Frontal cortex (tissue), 3 donors: ENCODE measurements at regions not wholly inside any gene's neighbourhood (a gene's known extent, or its start where the extent isn't known, plus 50 kb on each side); places are given as distances from the start of the nearest gene placed in this dataset.

Experiments
- DNase-seq, 2 donors: peaks; one replicate each; pipeline ENCODE4 v3.0.0; 2012; ENCODE audit warnings: low spot score in 2 of 2
- FAIRE-seq: peaks from 2 replicates; lab custom pipeline; 2012; peaks lifted over from hg19 to GRCh38; lab: Jason Lieb, UNC
- donor health status: control.
- donor health status: control.
- donor health status: control.

DNA sequence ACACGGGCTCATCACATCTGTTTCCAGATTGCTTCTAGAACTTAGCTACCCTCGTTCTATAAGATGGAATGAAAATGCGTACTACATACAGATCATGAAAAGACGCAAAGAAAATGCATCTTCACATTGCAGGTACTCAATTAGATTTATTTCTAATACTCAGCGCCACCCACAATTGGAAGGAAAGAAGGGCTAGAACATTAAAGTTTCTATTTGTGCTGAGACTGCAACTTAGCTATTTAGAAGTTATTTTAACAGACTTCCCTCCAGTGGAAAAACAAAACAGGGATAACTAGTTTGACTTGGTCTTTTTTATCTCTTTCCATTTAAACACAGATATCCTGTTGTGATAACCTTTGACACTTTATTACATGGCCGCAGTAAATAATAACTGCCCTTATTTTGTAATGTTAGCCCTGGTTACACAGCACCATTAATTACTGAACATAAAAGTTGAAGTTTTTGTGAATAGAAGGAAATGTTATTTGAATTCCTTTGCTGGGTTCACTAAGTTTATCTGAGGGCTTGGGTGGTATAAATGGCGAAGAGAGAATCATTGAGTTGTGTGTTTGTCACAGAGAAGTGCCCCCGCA, 86.9 kb upstream of the SLC25A26 start:
- no peak for FAIRE-seq
- no peak for DNase-seq

DNA sequence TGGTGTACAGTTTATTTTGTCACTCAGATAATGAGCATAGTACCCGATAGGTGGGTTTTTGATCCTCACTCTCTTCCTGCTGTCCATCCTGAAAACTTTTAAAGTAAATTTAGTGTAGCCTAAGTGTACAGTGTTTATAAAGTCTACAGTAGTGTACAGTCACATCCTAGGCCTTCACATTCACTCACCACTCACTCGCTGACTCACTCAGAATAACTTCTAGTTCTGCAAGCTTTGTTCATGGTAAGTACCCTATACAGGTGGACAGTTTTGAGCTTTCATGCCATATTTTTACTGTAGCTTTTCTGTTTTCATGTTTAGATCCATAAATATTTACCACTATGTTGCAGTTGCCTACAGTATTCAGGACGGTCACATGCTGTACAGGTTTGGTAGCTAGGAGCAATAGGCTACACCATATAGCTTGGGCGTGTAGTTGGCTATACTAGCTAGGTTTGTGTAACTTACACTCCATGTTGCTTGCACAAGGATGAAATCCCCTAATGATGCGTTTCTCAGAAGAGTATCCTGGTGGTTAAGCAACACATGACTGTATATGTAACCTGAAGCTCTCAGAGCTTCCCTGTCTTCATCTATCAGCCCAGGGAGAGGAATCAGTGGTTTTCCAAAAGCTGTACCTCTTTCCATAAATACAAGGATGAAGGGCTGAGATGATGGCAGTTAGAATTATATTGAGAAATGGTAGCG, 87.6 kb upstream of the SLC25A26 start:
- no peak for FAIRE-seq
- no peak for DNase-seq

DNA sequence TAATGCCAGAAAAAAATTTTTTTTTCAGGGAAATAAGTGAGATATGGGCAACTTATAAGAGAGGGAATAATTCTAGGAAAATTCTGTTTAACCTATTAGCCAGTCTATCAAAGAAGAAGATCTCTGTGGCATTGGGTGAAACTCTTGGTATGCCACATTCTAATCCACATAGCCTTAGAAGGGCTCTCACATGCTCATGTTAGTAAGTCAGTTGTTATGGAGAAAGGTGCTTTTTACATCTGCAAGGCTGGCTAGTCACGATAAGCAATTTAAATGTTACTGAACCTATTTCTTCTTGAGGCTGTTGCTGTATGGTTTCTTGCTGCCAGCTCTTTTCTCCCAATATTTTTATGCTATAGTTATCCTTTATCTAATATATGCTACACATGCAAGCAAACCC, 89.9 kb upstream of the MAGI1 start:
- DNase-seq, result no peak
- no peak for FAIRE-seq

DNA sequence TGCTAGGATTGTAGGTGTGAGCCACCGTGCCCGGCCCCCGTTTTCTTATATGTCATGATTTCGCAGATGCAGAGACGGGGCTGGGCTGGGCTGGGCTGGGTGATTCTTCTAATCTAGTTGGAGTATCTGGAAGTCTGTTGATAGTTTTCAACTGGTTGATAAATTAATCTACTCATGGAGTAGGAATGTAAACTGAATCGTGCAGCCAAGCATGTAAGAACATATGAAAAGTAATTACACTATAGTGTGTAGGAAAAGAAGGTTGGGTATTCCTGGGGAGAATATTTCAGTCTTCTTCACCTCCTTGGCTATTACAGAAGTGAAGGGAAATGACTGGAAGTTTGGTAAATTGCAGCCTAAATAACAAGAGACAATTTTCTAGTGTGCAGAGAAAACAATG, 82.6 kb upstream of the MAGI1 start:
- FAIRE-seq (no peak), DNase-seq (no peak)

- no peak for FAIRE-seq
- DNase-seq, result no peak
Measured at GRCh38 chr3:66115858-66116654, 77.3 kb upstream of the MAGI1 start.

DNA sequence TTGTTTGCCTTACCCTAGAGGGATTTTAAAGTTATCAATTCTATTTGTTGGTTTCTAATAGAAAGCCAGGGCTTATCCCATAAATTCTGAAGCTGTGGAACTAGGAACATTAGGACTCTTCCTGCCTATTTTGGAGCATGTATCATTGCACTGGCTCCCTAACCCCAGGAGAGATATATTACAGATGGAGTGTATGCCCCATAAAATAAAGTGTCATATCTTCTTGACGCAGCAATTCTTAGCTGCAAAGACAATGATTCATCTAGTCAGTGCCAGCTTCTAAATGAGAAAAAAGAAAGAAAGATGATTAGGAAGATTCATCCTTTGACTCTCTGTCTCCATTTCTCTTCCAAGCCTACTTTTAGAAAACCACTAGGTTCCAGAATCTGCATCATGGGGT, 74.8 kb upstream of the MAGI1 start:
- DNase-seq (no peak), FAIRE-seq (no peak)

DNA sequence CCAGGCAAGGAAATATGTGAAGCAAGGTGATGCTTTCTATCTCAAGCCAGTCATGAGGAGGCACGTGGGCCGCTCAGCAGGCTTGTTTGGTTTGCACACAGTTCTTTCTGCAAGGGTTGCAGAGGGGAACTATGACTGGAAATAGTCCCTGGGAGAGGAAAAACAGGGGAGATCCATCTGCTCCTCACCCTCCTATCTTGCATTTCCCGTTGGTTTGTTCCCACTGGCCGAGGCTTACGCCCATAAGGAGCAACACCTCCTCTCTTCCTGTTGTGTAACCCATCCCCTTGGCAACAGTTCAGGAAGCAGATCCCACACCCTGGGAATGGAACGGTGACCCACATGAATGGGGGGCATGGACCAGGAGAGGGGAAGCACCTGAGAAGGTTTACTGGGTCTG, 72.1 kb upstream of the MAGI1 start:
- FAIRE-seq, result no peak
- DNase-seq, result no peak

DNA sequence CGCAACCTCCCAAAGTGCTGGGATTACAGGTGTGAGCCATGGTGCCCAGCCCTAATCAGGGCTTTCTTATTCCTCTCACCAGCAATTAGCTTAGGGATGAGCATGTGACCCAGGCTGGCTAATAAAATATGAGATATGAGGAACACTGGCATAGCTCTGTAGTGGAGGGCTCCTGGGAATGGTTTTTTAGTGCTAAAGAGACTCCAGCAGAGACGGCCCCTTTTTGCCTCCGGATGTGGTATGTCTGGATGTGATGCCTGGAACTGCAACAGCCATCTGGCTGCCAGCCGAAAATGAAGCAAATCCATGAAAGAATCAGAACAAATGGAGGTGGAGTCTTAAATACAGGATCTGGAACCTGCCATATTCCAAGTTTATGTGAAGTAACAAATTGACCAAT, 69.1 kb upstream of the MAGI1 start:
- DNase-seq, result no peak
- FAIRE-seq, result no peak

DNA sequence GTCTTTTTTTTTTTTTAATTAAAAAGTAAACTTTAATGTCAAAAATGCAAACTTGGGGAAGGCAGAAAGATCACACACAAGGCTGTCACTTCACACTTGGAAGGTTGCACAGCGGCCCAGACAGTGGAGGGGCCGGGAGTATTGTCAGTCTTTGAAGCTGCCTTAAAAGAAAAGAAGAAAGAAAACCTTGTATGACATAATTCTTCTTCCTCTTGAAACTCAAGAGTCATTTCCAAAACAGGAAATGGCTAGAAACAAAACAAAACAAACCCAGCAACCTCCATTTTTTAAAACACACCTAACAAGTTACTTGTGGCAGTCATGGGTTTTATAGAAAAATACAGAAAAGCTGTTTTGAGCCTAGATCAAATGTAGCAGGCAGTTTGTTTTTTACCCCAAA, 68.1 kb upstream of the MAGI1 start:
- DNase-seq, result no peak
- FAIRE-seq, result no peak

- DNase-seq, result no peak
- FAIRE-seq, result no peak
Measured at GRCh38 chr3:66104535-66104934, 65.8 kb upstream of the MAGI1 start.

DNA sequence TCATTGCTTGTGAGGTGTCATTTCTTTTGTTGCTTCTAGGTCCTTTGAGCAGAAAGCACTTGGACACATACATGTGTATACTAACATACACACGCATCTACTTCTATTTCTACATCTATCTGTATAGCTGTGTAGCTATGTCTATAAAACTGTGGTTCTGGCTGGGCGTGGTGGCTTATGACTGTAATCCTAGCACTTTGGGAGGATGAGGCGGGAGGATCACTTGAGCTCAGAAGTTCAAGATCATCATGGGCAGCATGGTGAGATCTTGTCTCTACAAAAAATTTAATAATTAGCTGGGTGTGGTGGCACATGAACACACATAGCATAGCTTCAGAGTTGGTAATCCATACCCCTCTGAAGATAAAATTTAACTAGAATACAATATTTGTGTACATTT, 65.0 kb upstream of the MAGI1 start:
- FAIRE-seq (no peak), DNase-seq (no peak)

DNA sequence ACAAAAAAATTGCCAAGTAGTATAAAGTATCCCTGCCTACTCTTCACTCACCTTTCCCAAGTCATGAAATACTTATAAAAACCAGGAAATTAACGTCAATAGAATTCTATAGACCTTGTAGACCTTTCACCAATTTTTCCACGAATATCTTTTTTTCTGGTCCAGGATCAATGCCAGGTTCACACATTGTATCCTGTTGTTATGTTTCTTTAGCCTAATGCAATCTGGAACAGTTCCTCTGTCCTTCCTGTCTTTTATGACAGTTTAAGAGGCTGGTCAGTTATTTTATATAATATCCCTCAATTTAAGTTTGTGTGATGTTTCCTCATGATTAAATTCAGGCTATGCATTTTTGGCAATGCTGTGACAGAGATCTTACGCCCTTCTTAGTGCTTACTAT, 63.2 kb upstream of the MAGI1 start:
- FAIRE-seq (no peak), DNase-seq (no peak)

- no peak for FAIRE-seq
- DNase-seq, result no peak
Measured at GRCh38 chr3:66099541-66100065, 60.9 kb upstream of the MAGI1 start.

- DNase-seq (no peak), FAIRE-seq (no peak)
Measured at GRCh38 chr3:66098436-66098835, 59.7 kb upstream of the MAGI1 start.

DNA sequence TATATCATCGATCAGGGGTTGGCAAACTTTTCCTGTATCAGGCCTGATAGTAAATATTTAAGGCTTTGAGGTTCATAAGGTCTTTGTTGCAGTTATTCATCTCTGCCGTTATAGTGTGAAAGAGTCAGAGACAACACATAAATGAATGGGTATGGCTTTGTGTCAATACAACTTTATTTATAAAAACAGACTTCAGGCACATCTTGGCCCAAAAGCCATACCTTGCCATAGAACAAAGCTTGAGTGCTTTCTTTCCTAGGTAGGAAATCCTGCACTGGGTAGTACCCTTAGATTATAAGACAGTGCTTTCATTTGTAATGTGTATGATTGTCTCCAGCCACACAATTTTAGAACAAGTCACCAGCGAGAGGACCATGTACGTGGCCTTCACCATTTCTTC, 58.9 kb upstream of the MAGI1 start:
- DNase-seq (no peak), FAIRE-seq (no peak)

- FAIRE-seq (no peak), DNase-seq (no peak)
Measured at GRCh38 chr3:66095295-66096001, 56.7 kb upstream of the MAGI1 start.

DNA sequence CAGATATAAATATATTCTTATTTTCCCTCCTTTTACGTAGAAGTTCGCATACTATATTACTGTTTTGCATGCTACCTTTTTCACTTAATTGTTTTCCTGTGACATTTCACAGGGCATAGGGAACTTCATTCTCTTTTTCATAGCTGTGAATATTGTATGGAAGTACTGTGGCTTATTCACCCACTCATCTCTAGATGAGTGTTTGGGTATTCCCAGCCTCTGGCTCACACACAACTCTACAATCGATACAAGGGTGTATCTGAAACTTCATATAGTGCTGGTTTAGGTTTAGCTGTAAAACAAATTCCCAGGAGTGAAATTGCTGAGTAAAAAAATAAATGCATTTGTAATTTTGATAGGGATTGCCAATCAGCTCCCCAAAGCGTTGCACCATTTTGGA, 55.3 kb upstream of the MAGI1 start:
- FAIRE-seq, result no peak

GRCh38 chr3:66092175-66092995, 53.7 kb upstream of the MAGI1 start:
- FAIRE-seq (no peak), DNase-seq (no peak)

More for the DNA sequence above, 55.3 kb upstream of the MAGI1 start:
- DNase-seq, result no peak
